MCF 10A (cell line): ENCODE measurements at regions not wholly inside any gene's neighbourhood (a gene's known extent, or its start where the extent isn't known, plus 50 kb on each side); places are given as distances from the start of the nearest gene placed in this dataset.

ENCODE experiments used
- BruUV-seq: library from RNA; stranded (reverse); fragments of 400-500 nt; replicated peaks from 2 replicates; lab custom pipeline; 2021; lab: Mats Ljungman, UMichigan
- CTCF ChIA-PET: fragments of 300-600 bp; sonication (Branson Sonifier 250); formaldehyde crosslinking; extraction: SDS; loops from one replicate; lab custom pipeline; 2021; ENCODE audit warnings: antibody characterized with exemption, inconsistent platforms; lab: Yijun Ruan, JAX
- POLR2A ChIA-PET: fragments of 300-600, 350-650 bp; sonication (Branson Sonifier 250); formaldehyde crosslinking; extraction: SDS; loops from one replicate; lab custom pipeline; 2020; ENCODE audit warnings: antibody characterized with exemption, inconsistent platforms; lab: Yijun Ruan, JAX
- DNase-seq: peaks from one replicate; pipeline ENCODE4 v3.0.0-alpha.2; 2018; ENCODE audit not compliant: unreplicated experiment
- H3K27ac Mint-ChIP-seq: one replicate; pipeline ENCODE4 v1.8.0; 2022; ENCODE audit warnings: mild to moderate bottlenecking, low read depth, mixed read lengths; ENCODE audit not compliant: unreplicated experiment
- H3K27me3 Mint-ChIP-seq: one replicate; pipeline ENCODE4 v1.8.0; 2022; ENCODE audit warnings: mixed read lengths; ENCODE audit not compliant: insufficient read depth, unreplicated experiment
- H3K36me3 Mint-ChIP-seq: one replicate; pipeline ENCODE4 v1.8.0; 2022; ENCODE audit warnings: mild to moderate bottlenecking, moderate library complexity, mixed read lengths; ENCODE audit not compliant: insufficient read depth, unreplicated experiment
- H3K4me1 Mint-ChIP-seq: one replicate; pipeline ENCODE4 v1.8.0; 2022; ENCODE audit warnings: mixed read lengths; ENCODE audit not compliant: insufficient read depth, unreplicated experiment
- H3K4me3 Mint-ChIP-seq: one replicate; pipeline ENCODE4 v1.8.0; 2022; ENCODE audit warnings: mild to moderate bottlenecking, moderate library complexity, mixed read lengths; ENCODE audit not compliant: unreplicated experiment
- H3K9me3 Mint-ChIP-seq: one replicate; pipeline ENCODE4 v1.8.0; 2022; ENCODE audit warnings: mixed read lengths; ENCODE audit not compliant: unreplicated experiment
- intact Hi-C: fragments of 100-400 bp; cut with micrococcal nuclease; formaldehyde crosslinking; loops from 2 replicates; pipeline ENCODE4 v1.14.1; 2022
- TF ChIP-seq, protein P1 (sequence below): fragments of 200-600 bp; IDR thresholded peaks from one replicate; pipeline ENCODE4 v1.8.0; 2022; ENCODE audit warnings: antibody characterized with exemption, mild to moderate bottlenecking; ENCODE audit not compliant: unreplicated experiment

DNA sequence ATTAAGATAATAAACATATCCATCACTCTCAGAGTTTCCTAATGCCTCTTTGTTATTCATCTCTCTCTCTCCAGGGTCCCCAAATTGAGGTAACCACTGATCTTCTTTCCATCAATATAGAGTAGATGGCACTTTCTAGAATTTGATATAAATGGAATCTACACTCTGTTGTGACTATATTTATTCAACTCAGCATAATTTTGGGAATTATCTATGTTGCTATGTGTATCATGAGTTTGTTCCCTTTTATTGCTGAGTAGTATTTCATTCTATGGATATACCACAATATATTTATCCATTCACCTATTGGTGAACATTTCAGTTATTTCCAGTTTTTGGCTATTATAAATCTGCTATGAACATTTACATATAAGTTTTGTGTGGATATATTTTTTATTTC is 230.7 kb downstream of the HLX start:
- Mint-ChIP-seq H3K36me3 (no peaks in the 10 kb centered on the region), H3K9me3 (no peaks in the 10 kb centered on the region), H3K27me3 (no peaks in the 10 kb centered on the region), H3K4me1 (no peaks in the 10 kb centered on the region), H3K4me3 (no peak overlapping the region), H3K27ac (no peak overlapping the region)
- POLR2A ChIA-PET = no interaction called here
- intact Hi-C loops = no loop called here
- no TSS peak for BruUV-seq
- no peak for DNase-seq
- TF ChIP-seq, protein P1, sequence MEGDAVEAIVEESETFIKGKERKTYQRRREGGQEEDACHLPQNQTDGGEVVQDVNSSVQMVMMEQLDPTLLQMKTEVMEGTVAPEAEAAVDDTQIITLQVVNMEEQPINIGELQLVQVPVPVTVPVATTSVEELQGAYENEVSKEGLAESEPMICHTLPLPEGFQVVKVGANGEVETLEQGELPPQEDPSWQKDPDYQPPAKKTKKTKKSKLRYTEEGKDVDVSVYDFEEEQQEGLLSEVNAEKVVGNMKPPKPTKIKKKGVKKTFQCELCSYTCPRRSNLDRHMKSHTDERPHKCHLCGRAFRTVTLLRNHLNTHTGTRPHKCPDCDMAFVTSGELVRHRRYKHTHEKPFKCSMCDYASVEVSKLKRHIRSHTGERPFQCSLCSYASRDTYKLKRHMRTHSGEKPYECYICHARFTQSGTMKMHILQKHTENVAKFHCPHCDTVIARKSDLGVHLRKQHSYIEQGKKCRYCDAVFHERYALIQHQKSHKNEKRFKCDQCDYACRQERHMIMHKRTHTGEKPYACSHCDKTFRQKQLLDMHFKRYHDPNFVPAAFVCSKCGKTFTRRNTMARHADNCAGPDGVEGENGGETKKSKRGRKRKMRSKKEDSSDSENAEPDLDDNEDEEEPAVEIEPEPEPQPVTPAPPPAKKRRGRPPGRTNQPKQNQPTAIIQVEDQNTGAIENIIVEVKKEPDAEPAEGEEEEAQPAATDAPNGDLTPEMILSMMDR = no peak
- CTCF ChIA-PET = interaction anchor here (0.6 kb wide), 1 partner anchor 149 kb away, joined by 3 read pairs; no protein-coding TSS in a partner anchor

DNA sequence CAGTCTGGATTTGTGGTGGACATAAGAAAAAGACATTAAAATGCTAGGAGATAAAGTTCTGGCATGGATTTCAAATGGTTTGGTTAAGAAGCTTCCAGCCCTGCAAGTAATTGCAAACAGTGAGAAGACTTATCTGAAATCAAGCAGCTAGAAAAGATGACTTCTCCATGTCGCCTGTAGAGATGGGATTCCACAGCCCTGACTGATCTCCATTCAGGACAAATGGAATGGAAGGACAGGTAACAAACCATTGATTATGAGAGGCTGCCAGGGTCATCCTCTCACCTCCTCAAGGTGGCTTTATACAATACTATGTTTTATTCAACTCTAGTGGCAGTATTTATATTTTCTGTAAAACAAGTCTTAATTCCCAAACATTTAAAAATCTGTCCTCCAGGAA is 237.9 kb downstream of the HLX start:
- peaks cover 17% of the 10 kb centered on the region for H3K4me1 Mint-ChIP-seq
- CTCF ChIA-PET = interaction anchor here (0.8 to 2.4 kb wide), 5 partner anchors 33 to 318 kb away, joined by 3 to 13 read pairs (median 3); no protein-coding TSS in a partner anchor
- no peaks in the 10 kb centered on the region for H3K9me3 Mint-ChIP-seq
- H3K4me3 Mint-ChIP-seq = no peak overlapping the region
- H3K27me3 Mint-ChIP-seq = no peaks in the 10 kb centered on the region
- DNase-seq = no peak
- peak overlapping the region; percentile 3 for H3K27ac Mint-ChIP-seq
- no TSS peak for BruUV-seq
- TF ChIP-seq, protein P1 = no peak
- intact Hi-C loops = no loop called here
- POLR2A ChIA-PET = interaction anchor here (0.9 kb wide), 1 partner anchor 19 kb away, joined by 4 read pairs; no protein-coding TSS in a partner anchor
- no peaks in the 10 kb centered on the region for H3K36me3 Mint-ChIP-seq

DNA sequence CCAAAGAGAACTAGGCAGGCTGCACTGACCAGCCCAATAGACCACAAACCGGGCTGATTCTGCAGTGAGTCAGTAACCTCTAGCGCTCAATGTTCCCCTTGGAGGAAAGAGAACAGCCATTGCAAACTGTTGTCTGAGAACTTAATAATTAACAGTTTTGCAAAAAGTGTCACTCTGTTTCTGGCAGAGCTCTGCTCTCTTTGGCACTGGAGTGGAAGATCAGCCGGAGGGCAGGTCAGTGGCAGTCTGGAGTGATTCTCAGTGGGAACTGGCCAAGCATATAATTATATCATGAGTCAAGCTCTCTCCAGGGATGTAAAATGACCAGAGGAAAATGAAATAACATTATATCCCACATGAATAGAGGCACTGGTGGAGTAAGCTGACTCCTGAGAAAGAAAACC is 238.3 kb downstream of the HLX start:
- ChIA-PET CTCF (interaction anchor here (1.1 to 2.4 kb wide), 4 partner anchors 33 to 314 kb away, joined by 3 to 13 read pairs (median 3); no protein-coding TSS in a partner anchor), POLR2A (interaction anchor here (0.9 kb wide), 1 partner anchor 20 kb away, joined by 4 read pairs; no protein-coding TSS in a partner anchor)
- DNase-seq = peak; percentile 73
- H3K4me1 Mint-ChIP-seq = peaks cover 17% of the 10 kb centered on the region
- no peaks in the 10 kb centered on the region for H3K36me3 Mint-ChIP-seq
- intact Hi-C loops = no loop called here
- H3K4me3 Mint-ChIP-seq = no peak overlapping the region
- no peaks in the 10 kb centered on the region for H3K9me3 Mint-ChIP-seq
- no TSS peak for BruUV-seq
- H3K27ac Mint-ChIP-seq = peak overlapping the region; percentile 3
- no peaks in the 10 kb centered on the region for H3K27me3 Mint-ChIP-seq
- TF ChIP-seq, protein P1 = no peak

DNA sequence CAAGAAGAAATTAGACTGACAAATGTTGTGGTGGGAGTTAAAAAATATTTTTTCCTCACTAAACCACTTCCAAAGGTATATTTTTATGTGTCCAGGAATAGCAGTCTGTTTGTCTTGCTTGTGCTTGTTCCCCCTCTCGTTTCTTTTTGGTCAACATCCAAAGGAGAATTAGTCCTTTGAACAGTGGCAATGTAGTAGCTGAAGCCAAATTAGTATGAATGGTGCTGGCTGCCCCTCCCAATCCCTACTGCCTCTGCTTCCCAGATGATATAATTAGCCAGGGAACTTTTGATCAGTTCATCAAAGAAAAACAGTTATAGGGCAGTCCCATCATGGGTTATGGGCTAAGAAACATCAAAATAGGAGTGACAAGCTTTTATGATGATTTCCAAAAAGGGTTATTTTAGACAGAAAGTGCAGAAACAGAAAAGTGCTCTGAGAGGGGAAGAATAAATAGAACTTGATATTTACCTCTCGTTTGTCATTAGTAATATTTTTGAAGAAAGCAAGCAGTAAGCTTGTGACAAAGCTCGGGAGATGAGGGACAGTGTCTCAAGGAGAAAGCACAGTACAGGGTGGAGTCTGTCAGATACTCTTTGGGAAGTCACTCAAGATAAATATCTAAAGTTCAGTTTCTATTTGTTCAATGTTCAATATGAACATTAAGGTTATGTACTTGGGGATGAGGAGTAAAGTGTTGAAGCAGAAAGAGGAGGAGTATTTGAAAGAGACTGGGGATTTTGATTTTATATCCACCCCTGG is 239.1 kb downstream of the HLX start:
- CTCF ChIA-PET = interaction anchor here (1.1 to 1.3 kb wide), 3 partner anchors 34 to 315 kb away, joined by 3 read pairs; no protein-coding TSS in a partner anchor
- Mint-ChIP-seq H3K36me3 (no peaks in the 10 kb centered on the region), H3K4me1 (peaks cover 17% of the 10 kb centered on the region), H3K27me3 (no peaks in the 10 kb centered on the region), H3K9me3 (no peaks in the 10 kb centered on the region), H3K4me3 (no peak overlapping the region), H3K27ac (no peak overlapping the region)
- TF ChIP-seq, protein P1 = no peak
- BruUV-seq = no TSS peak
- intact Hi-C loops = no loop called here
- POLR2A ChIA-PET = interaction anchor here (0.6 to 1.2 kb wide), 5 partner anchors 19 to 257 kb away, joined by 3 to 4 read pairs (median 3); no protein-coding TSS in a partner anchor
- DNase-seq = no peak
